Activated naive CD4-positive, alpha-beta T cell treated with anti-CD3 and anti-CD28 coated beads for 36 hours (primary cell): ENCODE measurements at regions not wholly inside any gene's neighbourhood (a gene's known extent, or its start where the extent isn't known, plus 50 kb on each side); places are given as distances from the start of the nearest gene placed in this dataset.

Source experiments
- CTCF ChIA-PET: fragments of 350-600 bp; sonication (Branson Sonifier 250); formaldehyde crosslinking; loops from one replicate; lab custom pipeline; 2021; ENCODE audit warnings: antibody characterized with exemption; lab: Charles Lee
- DNase-seq: peaks from one replicate; pipeline ENCODE4 v3.0.0-alpha.2; 2020
- H3K27ac Mint-ChIP-seq: one replicate; pipeline ENCODE4 v1.8.0; 2021; ENCODE audit warnings: mild to moderate bottlenecking, mixed read lengths
- H3K27me3 Mint-ChIP-seq: one replicate; pipeline ENCODE4 v1.8.0; 2021; ENCODE audit warnings: low read depth, mixed read lengths
- H3K36me3 Mint-ChIP-seq: one replicate; pipeline ENCODE4 v1.8.0; 2021; ENCODE audit warnings: low read depth, mixed read lengths
- H3K4me1 Mint-ChIP-seq: one replicate; pipeline ENCODE4 v1.8.0; 2021; ENCODE audit warnings: low read depth, mixed read lengths
- H3K4me3 Mint-ChIP-seq: one replicate; pipeline ENCODE4 v1.8.0; 2021; ENCODE audit warnings: mild to moderate bottlenecking, moderate library complexity, mixed read lengths
- H3K9me3 Mint-ChIP-seq: one replicate; pipeline ENCODE4 v1.8.0; 2021; ENCODE audit warnings: mixed read lengths
- intact Hi-C: fragments of 100-400 bp; cut with micrococcal nuclease; formaldehyde crosslinking; loops from one replicate; pipeline ENCODE4 v1.15.1; 2023

GRCh38 chr4:114495471-114495928 lies 103.1 kb upstream of the UGT8 start:
- no peak for DNase-seq
- no peak overlapping the region for H3K27ac Mint-ChIP-seq
- H3K4me1 Mint-ChIP-seq: no peaks in the 10 kb centered on the region
- CTCF ChIA-PET: no interaction called here
- no peak overlapping the region for H3K4me3 Mint-ChIP-seq
- H3K36me3 Mint-ChIP-seq: no peaks in the 10 kb centered on the region
- H3K9me3 Mint-ChIP-seq: no peaks in the 10 kb centered on the region
- H3K27me3 Mint-ChIP-seq: no peaks in the 10 kb centered on the region
- intact Hi-C loops: no loop called here

- intact Hi-C loops: no loop called here
- Mint-ChIP-seq H3K4me1 (no peaks in the 10 kb centered on the region), H3K4me3 (no peak overlapping the region), H3K9me3 (no peaks in the 10 kb centered on the region), H3K27ac (no peak overlapping the region), H3K36me3 (no peaks in the 10 kb centered on the region), H3K27me3 (peaks cover 5% of the 10 kb centered on the region)
- CTCF ChIA-PET: no interaction called here
- DNase-seq: no peak
These were observed 101.5 kb upstream of the UGT8 start for GRCh38 chr4:114497116-114497515.

GRCh38 chr4:114509340-114509739 lies 89.3 kb upstream of the UGT8 start:
- Mint-ChIP-seq H3K36me3 (no peaks in the 10 kb centered on the region), H3K27ac (no peak overlapping the region), H3K9me3 (no peaks in the 10 kb centered on the region), H3K27me3 (peaks cover 2% of the 10 kb centered on the region), H3K4me1 (no peaks in the 10 kb centered on the region), H3K4me3 (no peak overlapping the region)
- intact Hi-C loops: no loop called here
- DNase-seq: no peak
- CTCF ChIA-PET: interaction anchor here (0.9 kb wide), 1 partner anchor 28 kb away, joined by 3 read pairs; no protein-coding TSS in a partner anchor

GRCh38 chr4:114512595-114513295 lies 85.9 kb upstream of the UGT8 start:
- no peak overlapping the region for H3K27ac Mint-ChIP-seq
- no peaks in the 10 kb centered on the region for H3K9me3 Mint-ChIP-seq
- no peak overlapping the region for H3K4me3 Mint-ChIP-seq
- no peaks in the 10 kb centered on the region for H3K36me3 Mint-ChIP-seq
- CTCF ChIA-PET: no interaction called here
- H3K27me3 Mint-ChIP-seq: peaks cover 2% of the 10 kb centered on the region
- intact Hi-C loops: loop anchor here (5.0 kb wide), 1 partner anchor 415 kb away; no protein-coding TSS in a partner anchor
- no peak for DNase-seq
- H3K4me1 Mint-ChIP-seq: no peaks in the 10 kb centered on the region

GRCh38 chr4:114519368-114519767 lies 79.2 kb upstream of the UGT8 start:
- Mint-ChIP-seq H3K4me1 (no peaks in the 10 kb centered on the region), H3K9me3 (peaks cover 5% of the 10 kb centered on the region), H3K4me3 (no peak overlapping the region), H3K27ac (no peak overlapping the region), H3K36me3 (peaks cover 1% of the 10 kb centered on the region), H3K27me3 (no peaks in the 10 kb centered on the region)
- intact Hi-C loops: no loop called here
- no peak for DNase-seq
- CTCF ChIA-PET: no interaction called here

GRCh38 chr4:114527170-114527569 lies 71.4 kb upstream of the UGT8 start:
- Mint-ChIP-seq H3K27me3 (peaks cover 9% of the 10 kb centered on the region), H3K9me3 (peaks cover 7% of the 10 kb centered on the region), H3K27ac (no peak overlapping the region), H3K36me3 (peaks cover 1% of the 10 kb centered on the region), H3K4me1 (no peaks in the 10 kb centered on the region), H3K4me3 (no peak overlapping the region)
- intact Hi-C loops: no loop called here
- CTCF ChIA-PET: no interaction called here
- no peak for DNase-seq

GRCh38 chr4:114527637-114528036 lies 71.0 kb upstream of the UGT8 start:
- intact Hi-C loops: no loop called here
- no peak overlapping the region for H3K27ac Mint-ChIP-seq
- peaks cover 1% of the 10 kb centered on the region for H3K36me3 Mint-ChIP-seq
- no peaks in the 10 kb centered on the region for H3K4me1 Mint-ChIP-seq
- peaks cover 9% of the 10 kb centered on the region for H3K27me3 Mint-ChIP-seq
- no peak for DNase-seq
- no peak overlapping the region for H3K4me3 Mint-ChIP-seq
- CTCF ChIA-PET: no interaction called here
- peaks cover 7% of the 10 kb centered on the region for H3K9me3 Mint-ChIP-seq

GRCh38 chr4:114535725-114536124 lies 62.9 kb upstream of the UGT8 start:
- Mint-ChIP-seq H3K4me3 (no peak overlapping the region), H3K36me3 (no peaks in the 10 kb centered on the region), H3K27me3 (peaks cover 2% of the 10 kb centered on the region), H3K27ac (no peak overlapping the region), H3K9me3 (no peaks in the 10 kb centered on the region), H3K4me1 (no peaks in the 10 kb centered on the region)
- intact Hi-C loops: no loop called here
- CTCF ChIA-PET: interaction anchor here (0.8 kb wide), 1 partner anchor 105 kb away, joined by 3 read pairs; no protein-coding TSS in a partner anchor
- no peak for DNase-seq

- no peaks in the 10 kb centered on the region for H3K4me1 Mint-ChIP-seq
- no peak for DNase-seq
- H3K4me3 Mint-ChIP-seq: no peak overlapping the region
- H3K27me3 Mint-ChIP-seq: peaks cover 4% of the 10 kb centered on the region
- H3K36me3 Mint-ChIP-seq: no peaks in the 10 kb centered on the region
- CTCF ChIA-PET: interaction anchor here (1.1 kb wide), 1 partner anchor 28 kb away, joined by 3 read pairs; no protein-coding TSS in a partner anchor
- no peak overlapping the region for H3K27ac Mint-ChIP-seq
- intact Hi-C loops: no loop called here
- H3K9me3 Mint-ChIP-seq: no peaks in the 10 kb centered on the region
These were observed 61.3 kb upstream of the UGT8 start for GRCh38 chr4:114537352-114537751.

GRCh38 chr4:114538012-114538617 lies 60.5 kb upstream of the UGT8 start:
- Mint-ChIP-seq H3K9me3 (no peaks in the 10 kb centered on the region), H3K27me3 (peaks cover 4% of the 10 kb centered on the region), H3K36me3 (no peaks in the 10 kb centered on the region), H3K4me1 (no peaks in the 10 kb centered on the region), H3K27ac (no peak overlapping the region), H3K4me3 (no peak overlapping the region)
- CTCF ChIA-PET: interaction anchor here (1.1 kb wide), 1 partner anchor 29 kb away, joined by 3 read pairs; no protein-coding TSS in a partner anchor
- no peak for DNase-seq
- intact Hi-C loops: no loop called here

- intact Hi-C loops: no loop called here
These were observed 58.6 kb upstream of the UGT8 start for GRCh38 chr4:114539985-114540384.

GRCh38 chr4:114547340-114548134 lies 51.1 kb upstream of the UGT8 start:
- intact Hi-C loops: no loop called here
- CTCF ChIA-PET: no interaction called here
- Mint-ChIP-seq H3K4me1 (no peaks in the 10 kb centered on the region), H3K27me3 (peaks cover 2% of the 10 kb centered on the region), H3K4me3 (no peak overlapping the region), H3K9me3 (peaks cover 4% of the 10 kb centered on the region), H3K27ac (no peak overlapping the region), H3K36me3 (no peaks in the 10 kb centered on the region)
- DNase-seq: no peak

More at GRCh38 chr4:114539985-114540384, 58.6 kb upstream of the UGT8 start:
- Mint-ChIP-seq H3K27me3 (peaks cover 4% of the 10 kb centered on the region), H3K4me3 (no peak overlapping the region), H3K36me3 (no peaks in the 10 kb centered on the region), H3K9me3 (no peaks in the 10 kb centered on the region), H3K4me1 (no peaks in the 10 kb centered on the region), H3K27ac (no peak overlapping the region)
- no peak for DNase-seq
- CTCF ChIA-PET: no interaction called here
